ENCODE measurements at regions not wholly inside any gene's neighbourhood (a gene's known extent, or its start where the extent isn't known, plus 50 kb on each side); places are given as distances from the start of the nearest gene placed in this dataset.

DNA sequence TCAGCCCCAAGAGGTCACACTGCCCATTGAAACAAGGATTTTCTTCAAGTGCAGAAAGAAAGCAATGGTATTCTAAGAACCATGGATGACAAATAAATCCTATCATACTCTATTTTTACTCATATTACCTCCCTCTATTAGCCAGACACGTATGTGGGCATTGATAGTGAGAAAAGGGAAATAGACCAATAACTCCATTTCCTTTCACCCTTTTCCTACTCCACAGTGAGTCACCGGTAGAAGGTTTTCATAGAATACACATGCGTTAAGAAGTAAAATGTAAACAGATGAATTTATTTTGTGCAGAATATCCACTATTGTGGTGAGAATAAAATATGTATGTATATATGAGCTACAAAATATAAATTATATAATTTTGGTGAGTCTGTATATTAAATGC, 568.9 kb upstream of the ADGRL4 start:
- TF ChIP-seq CTCF (conservative IDR thresholded peaks at IDR 0.05), result no peak
- no peak overlapping the region for H3K27ac ChIP-seq

DNA sequence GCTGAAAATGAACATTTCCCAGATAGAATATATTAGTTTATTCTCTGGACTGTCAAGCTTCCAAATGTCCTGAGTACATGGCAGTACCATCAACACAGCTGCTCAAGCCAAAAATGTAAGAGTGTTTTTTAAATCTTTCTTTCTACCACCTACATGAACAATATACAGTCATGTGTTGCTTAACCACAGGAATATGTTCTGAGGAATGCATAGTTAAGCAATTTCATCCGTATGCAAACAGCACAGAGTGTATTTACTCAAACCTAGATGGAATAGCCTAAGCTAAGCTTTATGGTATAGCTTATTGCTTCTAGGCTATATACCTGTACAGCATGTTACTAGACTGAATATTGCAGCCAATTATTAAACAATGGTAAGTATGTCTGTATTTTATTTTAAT, 561.9 kb upstream of the ADGRL4 start:
- no peak for TF ChIP-seq CTCF (conservative IDR thresholded peaks at IDR 0.05)
- no peak overlapping the region for H3K27ac ChIP-seq

DNA sequence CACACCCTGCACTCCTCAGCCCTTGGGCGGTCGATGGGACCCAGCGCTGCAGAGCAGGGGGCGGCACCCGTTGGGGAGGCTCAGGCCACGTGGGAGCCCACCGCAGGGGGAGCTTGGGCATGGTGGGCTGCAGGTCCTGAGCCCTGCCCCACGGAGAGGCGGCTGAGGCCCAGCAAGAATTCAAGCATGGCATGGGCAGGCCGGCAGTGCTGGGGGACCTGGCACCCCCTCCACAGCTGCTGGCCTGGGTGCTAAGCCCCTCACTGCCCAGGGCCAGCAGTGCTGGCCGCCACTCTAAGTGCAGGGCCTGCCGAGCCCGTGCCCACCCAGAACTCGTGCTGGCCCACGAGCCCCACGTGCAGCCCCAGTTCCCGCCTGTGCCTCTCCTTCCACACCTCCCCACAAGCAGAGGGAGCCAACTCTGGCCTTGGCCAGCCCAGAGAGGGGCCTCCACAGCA, 555.0 kb upstream of the ADGRL4 start:
- H3K27ac ChIP-seq, result no peak overlapping the region
- TF ChIP-seq CTCF (conservative IDR thresholded peaks at IDR 0.05), result no peak

- TF ChIP-seq CTCF (conservative IDR thresholded peaks at IDR 0.05), result no peak
- no peak overlapping the region for H3K27ac ChIP-seq
Observed at GRCh38 chr1:79556189-79556588, 549.7 kb upstream of the ADGRL4 start.

DNA sequence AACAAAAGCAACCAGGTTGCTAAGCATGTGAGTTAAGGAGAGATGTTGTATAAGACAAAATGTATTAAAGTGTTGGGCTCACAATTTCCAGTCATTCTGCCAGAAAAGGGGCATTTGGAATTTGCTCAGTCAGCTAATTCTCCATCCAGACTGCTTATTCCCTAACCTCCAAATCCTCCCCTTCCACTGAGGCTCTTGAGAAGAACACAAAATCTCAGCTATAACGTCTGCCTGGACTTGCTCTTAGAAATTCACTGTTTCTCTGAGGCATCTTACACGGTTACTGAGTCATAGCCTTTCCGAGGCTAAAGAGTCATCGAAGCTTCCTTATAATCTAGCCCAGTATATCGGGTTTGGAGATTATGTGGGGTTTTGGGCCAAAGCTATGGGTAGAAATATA, 548.2 kb upstream of the ADGRL4 start:
- no peak overlapping the region for H3K27ac ChIP-seq
- no peak for TF ChIP-seq CTCF (conservative IDR thresholded peaks at IDR 0.05)

DNA sequence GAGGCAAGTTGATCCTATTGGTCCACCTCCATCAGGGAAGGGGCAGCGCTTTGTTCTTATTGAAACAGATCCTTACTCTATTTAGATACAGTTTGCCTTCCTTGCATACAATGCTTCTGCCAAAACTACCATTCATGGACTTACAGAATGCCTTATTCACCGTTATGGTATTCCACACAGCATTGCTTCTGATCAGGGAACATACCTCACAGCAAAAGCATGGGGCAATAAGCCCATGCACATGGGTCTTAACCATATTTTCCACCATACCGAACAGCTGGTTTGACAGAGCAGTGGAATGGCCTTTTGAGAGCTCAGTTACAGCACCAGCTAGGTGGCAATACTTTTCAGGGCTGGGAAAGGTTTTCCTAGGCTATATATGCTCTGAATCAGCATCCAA, 544.8 kb upstream of the ADGRL4 start:
- no peak for TF ChIP-seq CTCF (conservative IDR thresholded peaks at IDR 0.05)
- no peak overlapping the region for H3K27ac ChIP-seq

DNA sequence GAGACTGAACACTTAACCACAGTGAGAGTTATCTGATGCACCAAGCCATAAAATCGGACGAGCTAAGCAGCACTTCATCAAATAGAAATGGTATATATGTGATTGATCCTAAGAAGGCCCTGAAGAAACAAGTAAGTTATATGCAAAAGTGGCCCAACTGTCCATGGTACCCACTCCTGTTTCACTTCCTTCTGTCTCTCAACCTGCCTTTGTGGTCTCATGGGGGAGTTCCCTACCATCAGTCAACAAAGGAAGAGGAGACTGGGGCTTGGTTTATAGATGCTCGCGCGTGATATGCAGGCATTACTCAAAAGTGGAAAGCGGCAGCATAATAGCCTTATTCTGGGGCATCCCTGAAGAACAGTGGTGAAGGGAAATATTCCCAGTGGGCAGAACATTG, 543.9 kb upstream of the ADGRL4 start:
- no peak overlapping the region for H3K27ac ChIP-seq
- no peak for TF ChIP-seq CTCF (conservative IDR thresholded peaks at IDR 0.05)

- no peak overlapping the region for H3K27ac ChIP-seq
- no peak for TF ChIP-seq CTCF (conservative IDR thresholded peaks at IDR 0.05)
Observed at GRCh38 chr1:79549201-79549600, 542.7 kb upstream of the ADGRL4 start.
